ENCODE measurements at regions not wholly inside any gene's neighbourhood (a gene's known extent, or its start where the extent isn't known, plus 50 kb on each side); places are given as distances from the start of the nearest gene placed in this dataset.

DNA sequence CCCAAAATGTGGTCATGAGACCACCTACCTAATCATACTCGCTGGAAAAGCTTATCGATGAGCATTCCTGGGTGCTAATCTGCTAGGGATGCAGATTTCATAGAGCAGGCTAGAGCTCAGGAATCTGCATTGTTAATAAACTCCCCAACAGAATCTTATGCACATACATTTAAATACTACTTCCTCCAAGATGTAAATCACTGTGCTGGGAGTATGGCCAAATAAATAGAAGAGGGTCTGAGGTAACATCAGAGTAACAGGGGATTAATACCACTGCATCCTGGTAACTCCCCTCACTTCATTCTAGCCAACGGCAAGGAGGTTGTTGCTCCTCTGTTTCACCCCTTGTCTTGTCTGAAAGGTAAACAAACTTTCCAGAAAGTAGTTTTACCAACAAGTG, 118.3 kb upstream of the SEMA6D start:
- no peaks in the 10 kb centered on the region for H3K9me3 ChIP-seq (ENCODE audit: control insufficient read depth in 1 of 2, insufficient read depth in 1 of 2, low read length in 2 of 2)
- TF ChIP-seq, protein P1, sequence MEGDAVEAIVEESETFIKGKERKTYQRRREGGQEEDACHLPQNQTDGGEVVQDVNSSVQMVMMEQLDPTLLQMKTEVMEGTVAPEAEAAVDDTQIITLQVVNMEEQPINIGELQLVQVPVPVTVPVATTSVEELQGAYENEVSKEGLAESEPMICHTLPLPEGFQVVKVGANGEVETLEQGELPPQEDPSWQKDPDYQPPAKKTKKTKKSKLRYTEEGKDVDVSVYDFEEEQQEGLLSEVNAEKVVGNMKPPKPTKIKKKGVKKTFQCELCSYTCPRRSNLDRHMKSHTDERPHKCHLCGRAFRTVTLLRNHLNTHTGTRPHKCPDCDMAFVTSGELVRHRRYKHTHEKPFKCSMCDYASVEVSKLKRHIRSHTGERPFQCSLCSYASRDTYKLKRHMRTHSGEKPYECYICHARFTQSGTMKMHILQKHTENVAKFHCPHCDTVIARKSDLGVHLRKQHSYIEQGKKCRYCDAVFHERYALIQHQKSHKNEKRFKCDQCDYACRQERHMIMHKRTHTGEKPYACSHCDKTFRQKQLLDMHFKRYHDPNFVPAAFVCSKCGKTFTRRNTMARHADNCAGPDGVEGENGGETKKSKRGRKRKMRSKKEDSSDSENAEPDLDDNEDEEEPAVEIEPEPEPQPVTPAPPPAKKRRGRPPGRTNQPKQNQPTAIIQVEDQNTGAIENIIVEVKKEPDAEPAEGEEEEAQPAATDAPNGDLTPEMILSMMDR (IDR thresholded peaks at IDR 0.05), result no peak
- H3K4me3 Mint-ChIP-seq, result no peak overlapping the region
- intact Hi-C loops (cut with DNase I, micrococcal nuclease), result no loop called here
- peaks cover 6% of the 10 kb centered on the region for H3K9me3 Mint-ChIP-seq
- H3K4me1 Mint-ChIP-seq (ENCODE audit: low read depth), result no peaks in the 10 kb centered on the region
- no peaks in the 10 kb centered on the region for H3K27me3 ChIP-seq (ENCODE audit: control insufficient read depth in 1 of 2, insufficient read depth in 2 of 2, low read length in 2 of 2)
- no peak overlapping the region for H3K27ac Mint-ChIP-seq
- H3K27me3 Mint-ChIP-seq, result no peaks in the 10 kb centered on the region
- ChIA-PET POLR2A (no interaction called here), CTCF (interaction anchor here (1.2 kb wide), 1 partner anchor 13 kb away, joined by 3 read pairs; no protein-coding TSS in a partner anchor)
- ATAC-seq (ENCODE audit: poor library complexity), result no peak
- no peak overlapping the region for H3K27ac ChIP-seq (ENCODE audit: low read depth in 1 of 2, low read length in 2 of 2)
- no peaks in the 10 kb centered on the region for H3K4me1 ChIP-seq (ENCODE audit: insufficient read depth, low read length)
- H3K4me3 ChIP-seq (ENCODE audit: low read length), result no peak overlapping the region
- H3K36me3 Mint-ChIP-seq (ENCODE audit: low read depth), result no peaks in the 10 kb centered on the region
- no peak for DNase-seq
- no peaks in the 10 kb centered on the region for H3K36me3 ChIP-seq (ENCODE audit: insufficient read depth, low read length)

DNA sequence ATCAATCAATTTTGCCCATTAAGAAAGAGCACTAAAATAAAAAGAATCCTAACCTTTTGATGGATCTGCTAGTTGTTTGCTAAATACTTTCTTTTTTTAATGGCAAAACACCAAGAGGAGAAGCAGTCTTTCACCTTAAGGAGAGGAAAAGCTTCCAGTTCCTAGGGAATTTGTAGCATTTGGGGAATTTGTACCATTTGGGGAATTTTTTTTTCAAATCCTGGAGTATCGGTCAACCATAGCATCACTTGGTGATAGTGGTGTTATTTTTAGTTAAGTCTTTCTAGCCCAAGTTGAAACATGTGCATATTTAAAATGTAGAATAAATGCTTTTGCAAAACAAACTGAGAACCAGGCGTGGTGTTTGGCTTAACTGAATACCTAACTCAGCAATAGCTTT, 117.5 kb upstream of the SEMA6D start:
- Histone ChIP-seq H3K27ac (ENCODE audit: low read depth in 1 of 2, low read length in 2 of 2) (no peak overlapping the region), H3K27me3 (ENCODE audit: control insufficient read depth in 1 of 2, insufficient read depth in 2 of 2, low read length in 2 of 2) (no peaks in the 10 kb centered on the region), H3K4me1 (ENCODE audit: insufficient read depth, low read length) (no peaks in the 10 kb centered on the region), H3K4me3 (ENCODE audit: low read length) (no peak overlapping the region), H3K9me3 (ENCODE audit: control insufficient read depth in 1 of 2, insufficient read depth in 1 of 2, low read length in 2 of 2) (no peaks in the 10 kb centered on the region), H3K36me3 (ENCODE audit: insufficient read depth, low read length) (no peaks in the 10 kb centered on the region)
- DNase-seq (no peak), ATAC-seq (ENCODE audit: poor library complexity) (no peak)
- Mint-ChIP-seq H3K36me3 (ENCODE audit: low read depth) (no peaks in the 10 kb centered on the region), H3K27ac (no peak overlapping the region), H3K27me3 (no peaks in the 10 kb centered on the region), H3K9me3 (peaks cover 4% of the 10 kb centered on the region), H3K4me3 (no peak overlapping the region), H3K4me1 (ENCODE audit: low read depth) (no peaks in the 10 kb centered on the region)
- intact Hi-C loops (cut with DNase I, micrococcal nuclease), result no loop called here
- ChIA-PET CTCF (no interaction called here), POLR2A (no interaction called here)
- TF ChIP-seq, protein P1 (IDR thresholded peaks at IDR 0.05), result no peak

DNA sequence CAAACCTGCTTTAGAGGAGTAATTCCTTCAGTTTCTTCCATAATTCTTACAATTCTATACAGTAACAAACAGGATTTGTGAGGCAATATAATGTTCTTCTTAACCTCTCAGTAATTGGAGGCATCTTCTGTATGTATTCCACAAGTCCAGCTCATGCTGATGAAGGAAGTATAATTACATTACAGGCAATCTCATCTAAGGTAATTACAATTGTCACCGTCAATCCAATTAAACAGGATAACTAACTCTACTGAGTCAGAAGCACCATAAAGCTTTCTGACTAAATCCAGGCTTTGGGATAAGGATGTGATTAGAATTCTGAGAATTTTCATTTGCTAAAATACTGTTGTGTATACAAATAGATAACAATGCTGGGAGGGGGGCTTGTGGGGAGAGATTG, 115.2 kb upstream of the SEMA6D start:
- H3K27me3 Mint-ChIP-seq, result no peaks in the 10 kb centered on the region
- no peak overlapping the region for H3K27ac Mint-ChIP-seq
- no peak for DNase-seq
- Histone ChIP-seq H3K4me1 (ENCODE audit: insufficient read depth, low read length) (no peaks in the 10 kb centered on the region), H3K27ac (ENCODE audit: low read depth in 1 of 2, low read length in 2 of 2) (no peak overlapping the region), H3K4me3 (ENCODE audit: low read length) (no peak overlapping the region), H3K9me3 (ENCODE audit: control insufficient read depth in 1 of 2, insufficient read depth in 1 of 2, low read length in 2 of 2) (no peaks in the 10 kb centered on the region), H3K36me3 (ENCODE audit: insufficient read depth, low read length) (no peaks in the 10 kb centered on the region), H3K27me3 (ENCODE audit: control insufficient read depth in 1 of 2, insufficient read depth in 2 of 2, low read length in 2 of 2) (no peaks in the 10 kb centered on the region)
- H3K4me3 Mint-ChIP-seq, result no peak overlapping the region
- no peaks in the 10 kb centered on the region for H3K4me1 Mint-ChIP-seq (ENCODE audit: low read depth)
- peaks cover 2% of the 10 kb centered on the region for H3K9me3 Mint-ChIP-seq
- ATAC-seq (ENCODE audit: poor library complexity), result no peak
- POLR2A ChIA-PET, result no interaction called here
- TF ChIP-seq, protein P1 (IDR thresholded peaks at IDR 0.05), result no peak
- CTCF ChIA-PET, result no interaction called here
- H3K36me3 Mint-ChIP-seq (ENCODE audit: low read depth), result no peaks in the 10 kb centered on the region
- intact Hi-C loops (cut with DNase I, micrococcal nuclease), result no loop called here

All from CD4-positive, alpha-beta T cell (primary cell).